IMR-90 (cell line): ENCODE measurements at regions not wholly inside any gene's neighbourhood (a gene's known extent, or its start where the extent isn't known, plus 50 kb on each side); places are given as distances from the start of the nearest gene placed in this dataset.

Experiments used
- ATAC-seq: fragments of 200-7000 bp; cut with Tn5 transposase; 2 replicates; pipeline ENCODE4 v1.9.1; 2020; ENCODE audit warnings: low read depth, mild to moderate bottlenecking, moderate library complexity
- BruUV-seq: library from RNA; stranded (reverse); fragments of 400-500 nt; replicated peaks from 2 replicates; lab custom pipeline; 2021; lab: Mats Ljungman, UMichigan
- CTCF ChIA-PET: fragments of 300-600 bp; formaldehyde crosslinking; extraction: SDS; loops from one replicate; lab custom pipeline; 2021; ENCODE audit warnings: antibody characterized with exemption; lab: Yijun Ruan, JAX
- POLR2A ChIA-PET: fragments of 300-600 bp; sonication (Branson Sonifier 250); formaldehyde crosslinking; loops from one replicate; lab custom pipeline; 2022; ENCODE audit warnings: antibody characterized with exemption; ENCODE audit not compliant: unreplicated experiment; lab: Charles Lee
- DNase-seq: peaks from one replicate; pipeline ENCODE4 v3.0.0; 2013
- H2AFZ ChIP-seq: replicated peaks from 2 replicates; pipeline ENCODE3; 2013; ENCODE audit warnings: low read length, mild to moderate bottlenecking; ENCODE audit not compliant: poor library complexity
- H2AK5ac ChIP-seq: 2 replicates; pipeline ENCODE4 v1.6.1; 2013; ENCODE audit warnings: low read depth, low read length, inconsistent platforms
- H2AK9ac ChIP-seq: replicated peaks from 2 replicates; pipeline ENCODE3; 2013; ENCODE audit warnings: mild to moderate bottlenecking, low read depth, low read length, moderate library complexity; ENCODE audit not compliant: poor library complexity
- H2BK120ac ChIP-seq: 2 replicates; pipeline ENCODE4 v1.6.1; 2013; ENCODE audit warnings: low read depth, low read length, inconsistent platforms
- H2BK15ac ChIP-seq: 3 replicates; pipeline ENCODE4 v1.6.1; 2013; ENCODE audit warnings: low read depth, low read length, inconsistent platforms
- H2BK20ac ChIP-seq: 2 replicates; pipeline ENCODE4 v1.6.1; 2013; ENCODE audit warnings: low read depth, mild to moderate bottlenecking, inconsistent platforms, low read length, moderate library complexity
- H2BK5ac ChIP-seq: 2 replicates; pipeline ENCODE4 v1.6.1; 2013; ENCODE audit warnings: mild to moderate bottlenecking, low read depth, low read length, inconsistent platforms; ENCODE audit not compliant: poor library complexity, severe bottlenecking
- H3K14ac ChIP-seq: replicated peaks from 2 replicates; pipeline ENCODE4 v1.6.1; 2013; ENCODE audit warnings: low read depth, low read length, inconsistent platforms
- H3K18ac ChIP-seq: 2 replicates; pipeline ENCODE4 v1.6.1; 2013; ENCODE audit warnings: low read depth, low read length, control low read depth
- H3K23ac ChIP-seq: 2 replicates; pipeline ENCODE4 v1.6.1; 2013; ENCODE audit warnings: low read depth, low read length, inconsistent platforms
- H3K27ac ChIP-seq: 2 replicates; pipeline ENCODE4 v1.5.1; 2013; ENCODE audit warnings: mild to moderate bottlenecking, control low read depth, low read length; ENCODE audit not compliant: insufficient read depth
- H3K27me3 ChIP-seq: 2 replicates; pipeline ENCODE4 v1.6.1; 2013; ENCODE audit warnings: low read length; ENCODE audit not compliant: control insufficient read depth, insufficient read depth
- H3K36me3 ChIP-seq: 2 replicates; pipeline ENCODE4 v1.6.1; 2013; ENCODE audit warnings: low read length, mixed read lengths; ENCODE audit not compliant: control insufficient read depth, insufficient read depth
- H3K4ac ChIP-seq: 2 replicates; pipeline ENCODE4 v1.6.1; 2013; ENCODE audit warnings: low read depth, low read length, inconsistent platforms
- H3K4me1 ChIP-seq: 2 replicates; pipeline ENCODE4 v1.6.1; 2013; ENCODE audit warnings: low read length, mixed read lengths; ENCODE audit not compliant: control insufficient read depth, insufficient read depth
- H3K4me2 ChIP-seq: 2 replicates; pipeline ENCODE4 v1.6.1; 2013; ENCODE audit warnings: low read depth, mild to moderate bottlenecking, control low read depth, low read length, moderate library complexity
- H3K4me3 ChIP-seq: 2 replicates; pipeline ENCODE4 v1.5.1; 2013; ENCODE audit warnings: low read depth, mild to moderate bottlenecking, control low read depth, low read length, moderate library complexity; ENCODE audit not compliant: insufficient read depth
- H3K56ac ChIP-seq: 2 replicates; pipeline ENCODE4 v1.6.1; 2013; ENCODE audit warnings: low read length, inconsistent platforms; ENCODE audit not compliant: insufficient read depth; ENCODE audit errors: extremely low read depth
- H3K79me1 ChIP-seq, 2 experiments: 2 replicates each; pipeline ENCODE4 v1.6.1; 2013; ENCODE audit warnings: low read length in 2 of 2, inconsistent platforms in 1 of 2, low read depth in 1 of 2
- H3K9ac ChIP-seq: 2 replicates; pipeline ENCODE4 v1.6.1; 2013; ENCODE audit warnings: low read depth, low read length, control low read depth
- H3K9me1 ChIP-seq: 2 replicates; pipeline ENCODE4 v1.6.1; 2013; ENCODE audit warnings: low read length, inconsistent platforms; ENCODE audit not compliant: insufficient read depth
- H3K9me3 ChIP-seq: 2 replicates; pipeline ENCODE4 v1.6.1; 2013; ENCODE audit warnings: low read length; ENCODE audit not compliant: control insufficient read depth, insufficient read depth
- H4K20me1 ChIP-seq: 2 replicates; pipeline ENCODE4 v1.6.1; 2013; ENCODE audit warnings: low read length, inconsistent platforms; ENCODE audit not compliant: insufficient read depth
- H4K5ac ChIP-seq: 2 replicates; pipeline ENCODE4 v1.6.1; 2013; ENCODE audit warnings: mild to moderate bottlenecking, low read depth, low read length, control low read depth
- H4K8ac ChIP-seq, 2 experiments: 2 replicates each; pipeline ENCODE4 v1.6.1; 2013; ENCODE audit warnings: low read depth in 2 of 2, low read length in 2 of 2, control low read depth in 1 of 2, inconsistent platforms in 1 of 2
- H4K91ac ChIP-seq: 2 replicates; pipeline ENCODE4 v1.6.1; 2013; ENCODE audit warnings: low read depth, low read length, inconsistent platforms; ENCODE audit not compliant: insufficient read depth
- CEBPB ChIP-seq: IDR thresholded peaks from 2 replicates; pipeline ENCODE4 v1.6.1; 2012; ENCODE audit warnings: low read depth, low read length, improper control_type of control experiment
- NFE2L2 ChIP-seq: fragments of 150-350 bp; IDR thresholded peaks from 2 replicates; pipeline ENCODE4 v1.6.1; 2016; ENCODE audit warnings: low read depth, mild to moderate bottlenecking, low read length
- POLR2A ChIP-seq: IDR thresholded peaks from 2 replicates; pipeline ENCODE4 v1.6.1; 2012; ENCODE audit warnings: mild to moderate bottlenecking, low read depth, low read length
- WGBS, 2 experiments: methylation state at CpG; one replicate each; pipeline versions ENCODE4 v1.1.5 to v1.1.7; 2013; ENCODE audit warnings: missing lambda C conversion rate in 2 of 2; ENCODE audit not compliant: insufficient read length in 1 of 2; ENCODE audit errors: extremely low coverage in 2 of 2; 5-methylcytosine and 5-hydroxymethylcytosine counted together
- dilution Hi-C: fragments of 300-500 bp; cut with HindIII; formaldehyde crosslinking; loops from one replicate; pipeline ENCODE4 v1.14.3; 2018; ENCODE audit warnings: low sequenced_read_pairs; ENCODE audit not compliant: unreplicated experiment
- in situ Hi-C: fragments of 300-500 bp; cut with MboI; formaldehyde crosslinking; loops from 3 replicates; pipeline ENCODE4 v1.14.3; 2019; ENCODE audit warnings: low sequenced_read_pairs, inconsistent platforms, mixed read lengths
- intact Hi-C: fragments of 100-400 bp; cut with micrococcal nuclease; formaldehyde crosslinking; loops from 2 replicates; pipeline ENCODE4 v1.10.0; 2022

DNA sequence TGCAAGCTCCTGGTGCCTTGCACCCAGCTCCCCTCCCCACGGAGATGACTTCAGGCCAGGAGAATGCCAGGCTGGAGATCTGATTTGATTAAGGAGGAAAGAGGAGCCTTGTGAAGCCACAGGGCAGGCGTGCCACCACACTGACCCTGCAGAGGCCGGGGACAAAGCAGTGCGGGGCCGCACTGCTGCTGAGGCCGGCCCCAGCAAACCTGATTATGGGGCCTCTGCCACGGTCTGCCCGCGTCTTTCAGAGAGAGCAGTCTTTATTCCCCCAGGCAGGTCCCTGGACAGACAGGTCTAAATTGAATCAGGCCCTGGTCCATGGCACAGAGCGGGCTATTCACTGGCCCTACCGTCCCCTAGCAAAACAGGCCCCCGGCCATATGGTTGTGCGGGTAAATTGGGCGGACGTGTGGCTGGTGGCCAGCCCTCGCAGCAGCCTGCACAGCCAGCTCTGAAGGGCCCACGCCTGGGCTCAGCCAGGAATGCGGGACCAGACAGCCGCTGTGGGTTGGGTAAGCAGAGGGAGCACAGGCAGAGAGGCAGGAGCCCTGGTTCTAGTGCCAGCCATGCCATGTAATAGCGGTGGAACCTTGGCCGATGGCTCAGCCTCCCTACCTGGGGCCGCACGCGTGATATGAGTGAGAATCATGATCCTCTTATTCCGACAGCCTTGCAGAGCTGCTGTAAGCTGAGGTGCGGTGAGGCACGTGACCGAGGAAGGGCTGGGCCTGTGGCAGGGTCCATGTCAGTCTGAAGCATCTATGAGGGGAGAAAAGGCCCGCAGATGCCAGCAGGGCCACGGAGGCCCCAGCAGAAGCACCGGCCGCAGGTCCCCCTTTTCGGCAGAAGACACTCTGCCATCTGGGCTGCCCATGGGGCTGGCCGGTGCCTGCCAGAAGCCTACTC, 97.3 kb upstream of the MYCN start:
- dilution Hi-C loops = no loop called here

More for the DNA sequence above, 97.3 kb upstream of the MYCN start:
- BruUV-seq = no TSS peak
- in situ Hi-C loops (no loop called here), intact Hi-C loops (no loop called here)
- ATAC-seq = no peak
- Histone ChIP-seq H2AK9ac (no peak overlapping the region), H3K9ac (no peak overlapping the region), H2AFZ (no peak overlapping the region), H2AK5ac (no peak overlapping the region), H3K56ac (no peak overlapping the region), H2BK15ac (no peak overlapping the region), H3K4me3 (no peak overlapping the region), H3K23ac (no peak overlapping the region), H3K27ac (no peak overlapping the region), H4K20me1 (no peaks in the 10 kb centered on the region), H3K4me2 (no peak overlapping the region), H3K4me1 (no peaks in the 10 kb centered on the region), H3K14ac (no peak overlapping the region), H2BK120ac (no peak overlapping the region), H3K4ac (no peak overlapping the region), H3K18ac (no peak overlapping the region), H3K9me1 (no peaks in the 10 kb centered on the region), H4K91ac (no peak overlapping the region), H4K5ac (no peak overlapping the region), H3K79me1 (no peaks in the 10 kb centered on the region), H2BK20ac (no peak overlapping the region), H3K36me3 (no peaks in the 10 kb centered on the region), H3K9me3 (peaks cover 63% of the 10 kb centered on the region), H4K8ac (no peak overlapping the region), H3K27me3 (no peaks in the 10 kb centered on the region), H2BK5ac (no peak overlapping the region)
- TF ChIP-seq NFE2L2 (no peak), POLR2A (no peak), CEBPB (no peak)
- WGBS, 2 experiments = 76% methylated on average over 12 of the region's 34 CpGs; no CpG with 5 or more reads in 1 of the 2 experiments
- no peak for DNase-seq
- ChIA-PET CTCF (no interaction called here), POLR2A (no interaction called here)
